Bronchial epithelial cell (primary cell): ENCODE measurements at regions not wholly inside any gene's neighbourhood (a gene's known extent, or its start where the extent isn't known, plus 50 kb on each side); places are given as distances from the start of the nearest gene placed in this dataset.

Source experiments
- DNase-seq: peaks from one replicate; pipeline ENCODE4 v3.0.0-alpha.2; 2010; ENCODE audit warnings: low read depth
- FAIRE-seq: peaks from 2 replicates; lab custom pipeline; 2011; peaks lifted over from hg19 to GRCh38; lab: Jason Lieb, UNC
- H3K27me3 ChIP-seq: 2 replicates; pipeline ENCODE4 v1.5.1; 2011; ENCODE audit warnings: low read length; ENCODE audit not compliant: control insufficient read depth, insufficient read depth
- H3K36me3 ChIP-seq: 2 replicates; pipeline ENCODE4 v1.5.1; 2011; ENCODE audit warnings: low read length; ENCODE audit not compliant: control insufficient read depth, insufficient read depth
- H3K4me3 ChIP-seq: 2 replicates; pipeline ENCODE4 v1.5.1; 2011; ENCODE audit warnings: mild to moderate bottlenecking, low read depth, low read length, control low read depth
- TF ChIP-seq, protein P1 (sequence below): IDR thresholded peaks from 2 replicates; pipeline ENCODE4 v1.5.1; 2011; ENCODE audit warnings: mild to moderate bottlenecking, moderate library complexity, low read length, control low read depth, inconsistent platforms; ENCODE audit not compliant: insufficient read depth, severe bottlenecking

DNA sequence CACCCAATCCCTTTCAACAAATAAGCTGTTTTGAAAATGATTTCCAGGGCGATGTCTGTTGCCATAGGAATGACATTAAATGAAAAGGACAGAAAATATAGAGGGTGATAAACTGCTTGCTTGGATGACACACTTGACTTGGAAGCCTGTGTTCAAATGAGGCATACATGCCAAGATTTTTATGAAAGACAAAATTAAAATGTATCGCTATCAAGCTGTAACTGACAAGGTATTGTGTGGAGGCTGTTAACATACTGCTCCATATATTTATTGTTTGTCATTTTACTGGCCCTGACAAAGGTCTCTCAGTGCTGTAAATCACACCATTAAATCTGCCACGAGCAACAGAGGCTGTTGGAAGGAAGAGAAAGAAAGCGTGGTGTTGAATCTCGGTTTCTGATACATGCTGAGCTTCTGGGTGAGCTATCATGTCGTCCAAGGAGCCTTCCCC, 456.2 kb upstream of the SALL1 start:
- DNase-seq (no peak), FAIRE-seq (no peak)
- Histone ChIP-seq H3K36me3 (no peaks in the 10 kb centered on the region), H3K4me3 (no peak overlapping the region), H3K27me3 (no peaks in the 10 kb centered on the region)
- TF ChIP-seq, protein P1, sequence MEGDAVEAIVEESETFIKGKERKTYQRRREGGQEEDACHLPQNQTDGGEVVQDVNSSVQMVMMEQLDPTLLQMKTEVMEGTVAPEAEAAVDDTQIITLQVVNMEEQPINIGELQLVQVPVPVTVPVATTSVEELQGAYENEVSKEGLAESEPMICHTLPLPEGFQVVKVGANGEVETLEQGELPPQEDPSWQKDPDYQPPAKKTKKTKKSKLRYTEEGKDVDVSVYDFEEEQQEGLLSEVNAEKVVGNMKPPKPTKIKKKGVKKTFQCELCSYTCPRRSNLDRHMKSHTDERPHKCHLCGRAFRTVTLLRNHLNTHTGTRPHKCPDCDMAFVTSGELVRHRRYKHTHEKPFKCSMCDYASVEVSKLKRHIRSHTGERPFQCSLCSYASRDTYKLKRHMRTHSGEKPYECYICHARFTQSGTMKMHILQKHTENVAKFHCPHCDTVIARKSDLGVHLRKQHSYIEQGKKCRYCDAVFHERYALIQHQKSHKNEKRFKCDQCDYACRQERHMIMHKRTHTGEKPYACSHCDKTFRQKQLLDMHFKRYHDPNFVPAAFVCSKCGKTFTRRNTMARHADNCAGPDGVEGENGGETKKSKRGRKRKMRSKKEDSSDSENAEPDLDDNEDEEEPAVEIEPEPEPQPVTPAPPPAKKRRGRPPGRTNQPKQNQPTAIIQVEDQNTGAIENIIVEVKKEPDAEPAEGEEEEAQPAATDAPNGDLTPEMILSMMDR: no peak

DNA sequence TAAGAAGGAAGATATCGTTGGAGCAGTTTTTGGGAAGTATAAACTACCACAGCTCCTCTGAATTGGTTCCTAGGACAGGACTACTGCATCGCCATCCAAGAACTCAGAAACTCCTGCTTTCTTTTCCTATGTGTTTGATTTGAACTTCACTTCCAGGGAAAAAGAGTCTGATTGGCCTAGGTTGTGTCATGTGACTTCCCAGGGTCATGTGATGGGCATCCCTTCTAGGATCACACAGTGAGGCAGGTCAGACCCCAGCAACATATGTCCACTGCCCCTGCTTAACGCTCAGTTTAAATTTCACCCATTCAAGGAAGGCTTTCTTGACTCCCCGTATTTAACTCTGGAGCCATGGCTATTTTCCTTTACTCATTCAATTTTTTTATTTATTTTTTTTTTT, 445.2 kb upstream of the SALL1 start:
- DNase-seq (no peak), FAIRE-seq (peak; percentile 95)
- H3K36me3 ChIP-seq: no peaks in the 10 kb centered on the region
- TF ChIP-seq, protein P1: no peak
- H3K4me3 ChIP-seq: no peak overlapping the region
- H3K27me3 ChIP-seq: peaks cover 8% of the 10 kb centered on the region

GRCh38 chr16:51592535-51593300, 441.6 kb upstream of the SALL1 start:
- FAIRE-seq: no peak
- Histone ChIP-seq H3K4me3 (no peak overlapping the region), H3K27me3 (peaks cover 8% of the 10 kb centered on the region), H3K36me3 (no peaks in the 10 kb centered on the region)
- TF ChIP-seq, protein P1: no peak
- peak; percentile 48 for DNase-seq

DNA sequence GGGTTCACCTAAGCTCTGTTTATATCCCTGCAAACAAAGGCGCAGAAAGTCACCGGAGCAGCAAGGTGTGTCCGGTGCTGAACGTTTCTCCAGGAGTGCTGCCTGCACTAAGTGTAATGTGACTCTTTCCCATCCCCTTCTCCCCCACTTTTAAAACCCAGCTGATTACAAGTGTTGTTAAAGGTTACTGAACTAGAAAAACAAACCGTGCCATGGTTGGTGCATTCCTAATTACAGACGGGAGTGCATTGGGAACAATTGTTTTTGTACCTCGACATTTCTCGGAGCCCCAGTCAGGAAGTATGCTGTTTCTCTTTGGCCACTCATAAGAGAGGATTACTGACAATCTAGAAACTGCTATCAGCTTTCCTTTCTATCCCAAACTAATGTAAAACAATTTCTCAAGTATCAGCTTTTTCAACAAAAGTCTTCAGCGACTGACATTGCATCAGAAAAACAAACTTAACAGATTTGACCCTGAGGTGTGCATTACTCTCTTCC, 441.0 kb upstream of the SALL1 start:
- TF ChIP-seq, protein P1: no peak
- H3K36me3 ChIP-seq: no peaks in the 10 kb centered on the region
- DNase-seq (no peak), FAIRE-seq (no peak)
- H3K27me3 ChIP-seq: peaks cover 8% of the 10 kb centered on the region
- no peak overlapping the region for H3K4me3 ChIP-seq

DNA sequence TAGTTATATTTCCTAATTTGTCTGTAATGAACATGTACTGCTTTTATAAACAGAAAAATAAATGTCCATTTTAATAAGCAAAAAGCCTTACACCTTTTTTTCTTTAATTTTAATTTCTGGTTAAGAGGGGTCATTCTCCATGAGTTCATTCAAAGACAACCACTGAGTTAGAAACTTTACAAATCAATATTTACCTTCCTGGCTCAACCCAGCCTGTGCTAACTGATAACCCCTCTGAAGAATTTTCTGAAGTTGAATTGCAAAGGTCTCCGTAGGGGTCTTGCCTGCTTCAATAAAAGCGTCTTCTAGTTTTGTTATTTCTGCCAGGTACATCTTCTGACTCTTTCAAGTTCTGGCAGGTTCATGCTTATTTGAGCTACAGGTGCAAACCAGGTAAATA, 440.4 kb upstream of the SALL1 start:
- FAIRE-seq (no peak), DNase-seq (no peak)
- no peak overlapping the region for H3K4me3 ChIP-seq
- TF ChIP-seq, protein P1: no peak
- H3K36me3 ChIP-seq: no peaks in the 10 kb centered on the region
- peaks cover 8% of the 10 kb centered on the region for H3K27me3 ChIP-seq
